K562 (cell line): ENCODE measurements at regions not wholly inside any gene's neighbourhood (a gene's known extent, or its start where the extent isn't known, plus 50 kb on each side); places are given as distances from the start of the nearest gene placed in this dataset.

Experiments used
- ATAC-seq: fragments of 200-7000 bp; cut with Tn5 transposase; 3 replicates; pipeline ENCODE4 v1.9.1; 2020; ENCODE audit warnings: moderate library complexity
- BruUV-seq: library from RNA; stranded (reverse); fragments of 400-500 nt; replicated peaks from 2 replicates; lab custom pipeline; 2021; lab: Mats Ljungman, UMichigan
- CTCF ChIA-PET: fragments of 300-600 bp; formaldehyde crosslinking; extraction: SDS; loops from one replicate; lab custom pipeline; 2021; ENCODE audit warnings: low intra/inter-chr PET ratio; lab: Yijun Ruan, JAX
- POLR2A ChIA-PET: fragments of 300-600, 350-650 bp; sonication (Branson Sonifier 250); formaldehyde crosslinking; extraction: SDS; loops from one replicate; lab custom pipeline; 2021; ENCODE audit warnings: antibody characterized with exemption, inconsistent platforms; lab: Yijun Ruan, JAX
- DNase-seq, 4 experiments: peaks; one replicate each; pipeline versions ENCODE4 v3.0.0 to v3.0.0-alpha.2; 2011 to 2018; ENCODE audit warnings: low spot score in 3 of 4, mixed read lengths in 3 of 4; ENCODE audit errors: extremely low read depth in 1 of 4
- FAIRE-seq: peaks from 2 replicates; lab custom pipeline; 2011; peaks lifted over from hg19 to GRCh38; lab: Jason Lieb, UNC
- H2AFZ ChIP-seq: 2 replicates; pipeline ENCODE4 v1.6.0; 2011; ENCODE audit warnings: low read depth, low read length, control low read depth, inconsistent platforms
- H3K27ac ChIP-seq: fragments of 200-600 bp; 3 replicates; pipeline ENCODE4 v1.8.0; 2011; ENCODE audit warnings: low read depth, mild to moderate bottlenecking, control low read depth, inconsistent platforms, low read length, moderate library complexity, mixed read lengths; ENCODE audit errors: extremely low read depth
- H3K27me3 ChIP-seq, 2 experiments: fragments of 300-600 bp in 1 of 2; 2 replicates in 1 of 2; 3 replicates in 1 of 2; pipeline versions ENCODE4 v1.6.0 to v1.8.0; 2011; ENCODE audit warnings: inconsistent platforms in 2 of 2, low read length in 2 of 2, mild to moderate bottlenecking in 1 of 2, mixed read lengths in 1 of 2, moderate library complexity in 1 of 2; ENCODE audit not compliant: control insufficient read depth in 2 of 2, insufficient read depth in 2 of 2
- H3K36me3 ChIP-seq: fragments of 300-600 bp; 3 replicates; pipeline ENCODE4 v1.8.0; 2011; ENCODE audit warnings: mild to moderate bottlenecking, low read length, inconsistent platforms; ENCODE audit not compliant: control insufficient read depth, insufficient read depth
- H3K4me1 ChIP-seq, 2 experiments: fragments of 200-600 bp in 1 of 2; replicated peaks in 1 of 2; 2 replicates in 1 of 2; 3 replicates in 1 of 2; pipeline versions ENCODE4 v1.5.1 to v1.8.0; 2011; ENCODE audit warnings: inconsistent platforms in 2 of 2, low read length in 2 of 2, mild to moderate bottlenecking in 1 of 2, mixed read lengths in 1 of 2, moderate library complexity in 1 of 2; ENCODE audit not compliant: control insufficient read depth in 2 of 2, insufficient read depth in 2 of 2
- H3K4me2 ChIP-seq: 2 replicates; pipeline ENCODE4 v1.6.1; 2011; ENCODE audit warnings: low read length, control low read depth, inconsistent platforms, mixed read lengths; ENCODE audit not compliant: insufficient read depth
- H3K4me3 ChIP-seq: fragments of 200-600 bp; sonication (generic), shearing (Covaris generic); 2 replicates; pipeline ENCODE4 v1.5.1; 2016; ENCODE audit warnings: control low read depth, inconsistent platforms
- H3K79me2 ChIP-seq: fragments of 200-600 bp; 3 replicates; pipeline ENCODE4 v1.8.0; 2011; ENCODE audit warnings: low read length, inconsistent platforms; ENCODE audit not compliant: control insufficient read depth, insufficient read depth
- H3K9ac ChIP-seq, 2 experiments: 2 replicates each; pipeline versions ENCODE4 v1.6.0 to v1.6.1; 2011; ENCODE audit warnings: low read depth in 2 of 2, low read length in 2 of 2, control low read depth in 1 of 2, inconsistent platforms in 1 of 2, mild to moderate bottlenecking in 1 of 2, mixed read lengths in 1 of 2; ENCODE audit not compliant: insufficient read depth in 1 of 2
- H3K9me1 ChIP-seq: one replicate; pipeline ENCODE4 v1.6.0; 2011; ENCODE audit warnings: inconsistent platforms, mild to moderate bottlenecking, low read length, moderate library complexity; ENCODE audit not compliant: control insufficient read depth, insufficient read depth
- H3K9me3 ChIP-seq: replicated peaks from 2 replicates; pipeline ENCODE4 v1.5.1; 2011; ENCODE audit warnings: low read depth, low read length, inconsistent platforms; ENCODE audit not compliant: control insufficient read depth, insufficient read depth
- H4K20me1 ChIP-seq: replicated peaks from 2 replicates; pipeline ENCODE4 v1.6.1; 2011; ENCODE audit warnings: low read length, inconsistent platforms, mixed read lengths; ENCODE audit not compliant: control insufficient read depth, insufficient read depth
- BCOR ChIP-seq: fragments of 450-650 bp; IDR thresholded peaks from 2 replicates; pipeline ENCODE4 v1.6.1; 2016
- PHB ChIP-seq: fragments of 250-450 bp; sonication (Bioruptor Pico); IDR thresholded peaks from 2 replicates; pipeline ENCODE4 v1.5.0; 2021
- PHF20 ChIP-seq: fragments of 450-650 bp; IDR thresholded peaks from 2 replicates; pipeline ENCODE4 v1.6.1; 2018; ENCODE audit not compliant: partially characterized antibody
- RBM25 ChIP-seq: fragments of 200-400 bp; formaldehyde crosslinking; IDR thresholded peaks from 2 replicates; pipeline ENCODE4 v1.6.1; 2018; ENCODE audit warnings: low read length, low read depth, moderate library complexity; ENCODE audit not compliant: severe bottlenecking
- SAFB ChIP-seq: fragments of 200-400 bp; formaldehyde crosslinking; IDR thresholded peaks from 2 replicates; pipeline ENCODE4 v1.6.1; 2017; ENCODE audit warnings: low read depth, low read length, borderline replicate concordance
- TBP ChIP-seq: optimal IDR thresholded peaks from 2 replicates; pipeline ENCODE3; 2011; ENCODE audit warnings: low read depth, low read length, improper control_type of control experiment
- TEAD1 ChIP-seq, 2 experiments: fragments of 450-650 bp in 1 of 2; sonication (generic) in 1 of 2; formaldehyde crosslinking; IDR thresholded peaks; 2 replicates each; pipeline versions ENCODE4 v1.4.0 to v1.8.0; 2020 to 2022; ENCODE audit warnings: mild to moderate bottlenecking in 2 of 2, missing genetic modification reagents in 1 of 2
- WGBS: fragments of 100-300 bp; shearing (Covaris generic); methylation state at CpG from one replicate; pipeline ENCODE4 v1.1.6; 2016; ENCODE audit warnings: low coverage, mixed read lengths; ENCODE audit not compliant: insufficient coverage; ENCODE audit errors: missing lambda C conversion rate; 5-methylcytosine and 5-hydroxymethylcytosine counted together
- in situ Hi-C: fragments of 300-500 bp; cut with MboI; formaldehyde crosslinking; loops from 4 replicates; pipeline ENCODE4 v1.15.0; 2018; ENCODE audit warnings: inconsistent platforms, mixed read lengths
- intact Hi-C: fragments of 100-400 bp; cut with micrococcal nuclease; formaldehyde crosslinking; loops from 2 replicates; pipeline ENCODE4 v1.14.2; 2022
- TF ChIP-seq, protein P1 (sequence below): sonication (generic); formaldehyde crosslinking; IDR thresholded peaks from 2 replicates; pipeline ENCODE4 v1.8.0; 2022; ENCODE audit warnings: mild to moderate bottlenecking, low read depth, missing genetic modification reagents
- TF ChIP-seq, protein P2 (sequence below): fragments of 450-650 bp; conservative IDR thresholded peaks from 2 replicates; pipeline ENCODE4 v1.6.1; 2016; ENCODE audit warnings: missing genetic modification characterization, low read depth, mild to moderate bottlenecking, missing compliant biosample characterization, moderate library complexity
- TF ChIP-seq, protein P3 (sequence below): sonication (generic); formaldehyde crosslinking; IDR thresholded peaks from 2 replicates; pipeline ENCODE4 v1.8.1; 2023; ENCODE audit warnings: mild to moderate bottlenecking, missing genetic modification reagents
- TF ChIP-seq, protein P4 (sequence below): sonication (generic); formaldehyde crosslinking; IDR thresholded peaks from 2 replicates; pipeline ENCODE4 v1.9.0; 2022; ENCODE audit warnings: mild to moderate bottlenecking, missing genetic modification reagents

DNA sequence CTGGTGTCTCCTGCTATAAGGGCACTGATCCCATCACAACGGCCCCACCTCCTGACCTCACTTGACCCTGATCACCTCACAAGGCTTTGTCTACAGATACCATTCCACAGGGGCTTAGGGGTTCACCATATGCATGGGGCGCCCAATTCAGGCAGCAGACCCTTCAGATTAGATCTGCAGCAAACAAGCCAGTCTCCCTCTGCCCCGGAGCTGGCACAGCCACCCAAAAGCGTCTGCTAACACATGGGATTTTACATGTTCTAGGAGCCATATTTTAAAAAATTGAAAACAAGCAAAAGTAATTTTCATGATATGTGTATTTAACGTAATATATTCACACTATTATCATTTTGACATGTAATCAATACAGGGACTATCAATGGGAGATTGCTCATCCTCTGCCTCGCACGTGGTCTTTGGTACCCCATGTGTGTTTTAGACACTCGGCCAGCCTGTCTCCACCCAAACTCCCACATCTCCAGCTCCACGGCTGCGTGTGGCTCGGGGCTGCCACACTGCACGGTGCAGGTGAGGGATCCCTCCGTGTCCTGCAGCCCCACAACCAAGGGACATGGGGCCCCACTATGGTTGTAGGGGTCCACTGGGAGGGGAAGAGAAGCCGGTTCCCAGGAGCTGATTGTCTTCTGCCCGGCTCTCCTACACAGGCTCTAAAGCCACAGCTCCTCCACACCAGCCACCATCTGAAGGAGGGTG lies 107.6 kb downstream of the RBFOX3 start (continued):
- TF ChIP-seq, protein P1, sequence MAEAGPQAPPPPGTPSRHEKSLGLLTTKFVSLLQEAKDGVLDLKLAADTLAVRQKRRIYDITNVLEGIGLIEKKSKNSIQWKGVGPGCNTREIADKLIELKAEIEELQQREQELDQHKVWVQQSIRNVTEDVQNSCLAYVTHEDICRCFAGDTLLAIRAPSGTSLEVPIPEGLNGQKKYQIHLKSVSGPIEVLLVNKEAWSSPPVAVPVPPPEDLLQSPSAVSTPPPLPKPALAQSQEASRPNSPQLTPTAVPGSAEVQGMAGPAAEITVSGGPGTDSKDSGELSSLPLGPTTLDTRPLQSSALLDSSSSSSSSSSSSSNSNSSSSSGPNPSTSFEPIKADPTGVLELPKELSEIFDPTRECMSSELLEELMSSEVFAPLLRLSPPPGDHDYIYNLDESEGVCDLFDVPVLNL (CRISPR knock-in tag), result no peak
- no peak for TF ChIP-seq TBP
- TF ChIP-seq, protein P2, sequence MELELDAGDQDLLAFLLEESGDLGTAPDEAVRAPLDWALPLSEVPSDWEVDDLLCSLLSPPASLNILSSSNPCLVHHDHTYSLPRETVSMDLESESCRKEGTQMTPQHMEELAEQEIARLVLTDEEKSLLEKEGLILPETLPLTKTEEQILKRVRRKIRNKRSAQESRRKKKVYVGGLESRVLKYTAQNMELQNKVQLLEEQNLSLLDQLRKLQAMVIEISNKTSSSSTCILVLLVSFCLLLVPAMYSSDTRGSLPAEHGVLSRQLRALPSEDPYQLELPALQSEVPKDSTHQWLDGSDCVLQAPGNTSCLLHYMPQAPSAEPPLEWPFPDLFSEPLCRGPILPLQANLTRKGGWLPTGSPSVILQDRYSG, result no peak
- no peak for TF ChIP-seq TEAD1 (CRISPR knock-in tag; IDR thresholded peaks at IDR 0.05)
- no peak for TF ChIP-seq PHB (CRISPR knock-in tag)

DNA sequence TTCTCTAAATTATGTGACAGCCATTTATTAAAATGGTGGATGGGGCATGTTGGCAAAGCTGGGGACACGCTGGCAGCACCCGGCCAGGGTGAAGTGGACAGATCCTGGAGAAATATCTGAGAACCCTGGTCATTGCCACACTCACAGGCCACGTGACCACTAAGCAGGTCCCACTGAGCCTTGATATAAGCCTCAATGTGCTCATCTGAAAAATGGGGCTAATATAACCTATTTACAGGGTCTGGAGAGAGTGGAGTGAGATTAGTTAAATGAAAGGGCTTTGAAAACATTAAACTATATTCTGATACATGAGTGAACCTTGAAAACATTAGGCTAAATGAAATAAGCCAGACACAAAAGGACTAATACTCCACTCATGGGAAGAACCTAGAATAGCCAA lies 108.9 kb downstream of the RBFOX3 start:
- Histone ChIP-seq H3K27ac (no peak overlapping the region), H3K4me3 (no peak overlapping the region), H4K20me1 (0 out of 2 replicates have a peak, but pooled peaks cover 10% of the 10 kb centered on the region), H3K9me3 (no peaks in the 10 kb centered on the region), H3K27me3 (peaks cover 13 to 57% of the 10 kb centered on the region in 2 experiments), H3K9ac (no peak overlapping the region), H2AFZ (no peak overlapping the region), H3K4me1 (peaks cover 0 to 5% of the 10 kb centered on the region in 2 experiments; a peak in 3 of 5 replicates), H3K79me2 (no peaks in the 10 kb centered on the region), H3K4me2 (no peak overlapping the region), H3K36me3 (no peaks in the 10 kb centered on the region), H3K9me1 (no peaks in the 10 kb centered on the region)
- FAIRE-seq (no peak), DNase-seq (no peak), ATAC-seq (no peak)
- 0% methylated on average over 3 of the region's 3 CpGs for WGBS
- no TSS peak for BruUV-seq
- ChIA-PET CTCF (no interaction called here), POLR2A (no interaction called here)
- in situ Hi-C loops, result no loop called here
- intact Hi-C loops, result no loop called here
- peak; percentile 19; the same call in 1 of the 2 replicates for TF ChIP-seq BCOR
- TF ChIP-seq PHF20, result no peak
- no peak for TF ChIP-seq SAFB
- TF ChIP-seq, protein P3, sequence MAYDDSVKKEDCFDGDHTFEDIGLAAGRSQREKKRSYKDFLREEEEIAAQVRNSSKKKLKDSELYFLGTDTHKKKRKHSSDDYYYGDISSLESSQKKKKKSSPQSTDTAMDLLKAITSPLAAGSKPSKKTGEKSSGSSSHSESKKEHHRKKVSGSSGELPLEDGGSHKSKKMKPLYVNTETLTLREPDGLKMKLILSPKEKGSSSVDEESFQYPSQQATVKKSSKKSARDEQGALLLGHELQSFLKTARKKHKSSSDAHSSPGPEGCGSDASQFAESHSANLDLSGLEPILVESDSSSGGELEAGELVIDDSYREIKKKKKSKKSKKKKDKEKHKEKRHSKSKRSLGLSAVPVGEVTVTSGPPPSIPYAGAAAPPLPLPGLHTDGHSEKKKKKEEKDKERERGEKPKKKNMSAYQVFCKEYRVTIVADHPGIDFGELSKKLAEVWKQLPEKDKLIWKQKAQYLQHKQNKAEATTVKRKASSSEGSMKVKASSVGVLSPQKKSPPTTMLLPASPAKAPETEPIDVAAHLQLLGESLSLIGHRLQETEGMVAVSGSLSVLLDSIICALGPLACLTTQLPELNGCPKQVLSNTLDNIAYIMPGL (CRISPR knock-in tag), result no peak
- peak; percentile 78 for TF ChIP-seq RBM25
- TF ChIP-seq, protein P4, sequence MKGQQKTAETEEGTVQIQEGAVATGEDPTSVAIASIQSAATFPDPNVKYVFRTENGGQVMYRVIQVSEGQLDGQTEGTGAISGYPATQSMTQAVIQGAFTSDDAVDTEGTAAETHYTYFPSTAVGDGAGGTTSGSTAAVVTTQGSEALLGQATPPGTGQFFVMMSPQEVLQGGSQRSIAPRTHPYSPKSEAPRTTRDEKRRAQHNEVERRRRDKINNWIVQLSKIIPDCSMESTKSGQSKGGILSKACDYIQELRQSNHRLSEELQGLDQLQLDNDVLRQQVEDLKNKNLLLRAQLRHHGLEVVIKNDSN (CRISPR knock-in tag), result peak; percentile 17; the same call in 1 of the 2 replicates
